WERI-Rb-1 (cell line): ENCODE measurements at regions not wholly inside any gene's neighbourhood (a gene's known extent, or its start where the extent isn't known, plus 50 kb on each side); places are given as distances from the start of the nearest gene placed in this dataset.

Source experiments
- DNase-seq: peaks from one replicate; pipeline ENCODE4 v3.0.0-alpha.2; 2020
- H3K27ac ChIP-seq: fragments of 250-450 bp; sonication (Bioruptor Pico); 2 replicates; pipeline ENCODE4 v1.5.1; 2020; ENCODE audit warnings: mild to moderate bottlenecking, moderate library complexity
- H3K27me3 ChIP-seq: fragments of 250-450 bp; sonication (Bioruptor Pico); 2 replicates; pipeline ENCODE4 v1.5.1; 2021; ENCODE audit warnings: mild to moderate bottlenecking, low read depth, moderate library complexity; ENCODE audit not compliant: insufficient read depth, severe bottlenecking
- H3K36me3 ChIP-seq: fragments of 250-450 bp; sonication (Bioruptor Pico); 2 replicates; pipeline ENCODE4 v1.5.1; 2020; ENCODE audit warnings: mild to moderate bottlenecking, moderate library complexity
- H3K4me3 ChIP-seq: 2 replicates; pipeline ENCODE4 v1.5.1; 2011; ENCODE audit warnings: low read depth, mild to moderate bottlenecking, control low read depth, low read length
- H3K9me3 ChIP-seq: fragments of 250-450 bp; sonication (Bioruptor Pico); 2 replicates; pipeline ENCODE4 v1.5.1; 2021; ENCODE audit warnings: mild to moderate bottlenecking, moderate library complexity; ENCODE audit not compliant: severe bottlenecking
- CTCF ChIP-seq: IDR thresholded peaks from 2 replicates; pipeline ENCODE4 v1.5.1; 2011; ENCODE audit warnings: low read depth, mild to moderate bottlenecking, control low read depth, inconsistent platforms, low read length

GRCh38 chr17:15886221-15886620, 58.7 kb upstream of the ADORA2B start:
- no peak for TF ChIP-seq CTCF
- no peaks in the 10 kb centered on the region for H3K36me3 ChIP-seq
- no peak for DNase-seq
- no peak overlapping the region for H3K27ac ChIP-seq
- H3K27me3 ChIP-seq, result no peaks in the 10 kb centered on the region
- no peaks in the 10 kb centered on the region for H3K9me3 ChIP-seq
- H3K4me3 ChIP-seq, result no peak overlapping the region

GRCh38 chr17:15886804-15887203, 58.1 kb upstream of the ADORA2B start:
- no peak overlapping the region for H3K4me3 ChIP-seq
- DNase-seq, result no peak
- H3K36me3 ChIP-seq, result no peaks in the 10 kb centered on the region
- no peaks in the 10 kb centered on the region for H3K27me3 ChIP-seq
- no peaks in the 10 kb centered on the region for H3K9me3 ChIP-seq
- TF ChIP-seq CTCF, result no peak
- H3K27ac ChIP-seq, result no peak overlapping the region

- H3K36me3 ChIP-seq, result no peaks in the 10 kb centered on the region
- H3K4me3 ChIP-seq, result no peak overlapping the region
- H3K27ac ChIP-seq, result no peak overlapping the region
- H3K27me3 ChIP-seq, result no peaks in the 10 kb centered on the region
- no peak for DNase-seq
- no peak for TF ChIP-seq CTCF
- no peaks in the 10 kb centered on the region for H3K9me3 ChIP-seq
Measured at GRCh38 chr17:15888436-15888835, 56.5 kb upstream of the ADORA2B start.

GRCh38 chr17:15890279-15890892, 54.5 kb upstream of the ADORA2B start:
- Histone ChIP-seq H3K4me3 (no peak overlapping the region), H3K36me3 (no peaks in the 10 kb centered on the region), H3K27ac (no peak overlapping the region), H3K9me3 (no peaks in the 10 kb centered on the region), H3K27me3 (no peaks in the 10 kb centered on the region)
- DNase-seq, result no peak
- TF ChIP-seq CTCF, result no peak

- no peaks in the 10 kb centered on the region for H3K9me3 ChIP-seq
- no peak overlapping the region for H3K4me3 ChIP-seq
- H3K27ac ChIP-seq, result no peak overlapping the region
- no peak for DNase-seq
- no peaks in the 10 kb centered on the region for H3K36me3 ChIP-seq
- no peaks in the 10 kb centered on the region for H3K27me3 ChIP-seq
- no peak for TF ChIP-seq CTCF
Measured at GRCh38 chr17:15891318-15891717, 53.6 kb upstream of the ADORA2B start.

- TF ChIP-seq CTCF, result no peak
- Histone ChIP-seq H3K4me3 (no peak overlapping the region), H3K27me3 (no peaks in the 10 kb centered on the region), H3K9me3 (no peaks in the 10 kb centered on the region), H3K27ac (no peak overlapping the region), H3K36me3 (no peaks in the 10 kb centered on the region)
- no peak for DNase-seq
Measured at GRCh38 chr17:15892244-15892643, 52.7 kb upstream of the ADORA2B start.
